HFF-Myc (cell line): ENCODE measurements at regions not wholly inside any gene's neighbourhood (a gene's known extent, or its start where the extent isn't known, plus 50 kb on each side); places are given as distances from the start of the nearest gene placed in this dataset.
"Not testable (repeated sequence)": the region's sequence is repeated elsewhere in the genome, so short reads cannot be mapped to it uniquely, and the experiment has no call there.

Experiments used
- DNase-seq: peaks from one replicate; pipeline ENCODE4 v3.0.0-alpha.2; 2011; ENCODE audit warnings: low read depth; ENCODE audit errors: extremely low read depth
- H3K4me3 ChIP-seq: replicated peaks from 2 replicates; pipeline ENCODE4 v1.5.1; 2011; ENCODE audit warnings: low read depth, mild to moderate bottlenecking, control low read depth, low read length
- CTCF ChIP-seq: IDR thresholded peaks from 2 replicates; pipeline ENCODE4 v1.5.1; 2012; ENCODE audit warnings: mild to moderate bottlenecking, low read depth, low read length, control low read depth; ENCODE audit errors: missing control alignments

- TF ChIP-seq CTCF: no peak
- DNase-seq: no peak
- no peak overlapping the region for H3K4me3 ChIP-seq
Observed at GRCh38 chr6:4338884-4339283, 203.5 kb upstream of the ECI2 start.

GRCh38 chr6:4336778-4337442, 201.5 kb upstream of the ECI2 start:
- H3K4me3 ChIP-seq: no peak overlapping the region
- DNase-seq: no peak
- TF ChIP-seq CTCF: no peak

GRCh38 chr6:4336084-4336483, 200.7 kb upstream of the ECI2 start:
- H3K4me3 ChIP-seq: no peak overlapping the region
- no peak for TF ChIP-seq CTCF
- no peak for DNase-seq

- not testable (repeated sequence) for DNase-seq, H3K4me3 ChIP-seq
Observed at GRCh38 chr6:4334158-4334740, 198.9 kb upstream of the ECI2 start.

- no peak for TF ChIP-seq CTCF
- DNase-seq: no peak
- H3K4me3 ChIP-seq: no peak overlapping the region
Observed at GRCh38 chr6:4327841-4328240, 192.5 kb upstream of the ECI2 start.

GRCh38 chr6:4324746-4325145, 189.4 kb upstream of the ECI2 start:
- no peak overlapping the region for H3K4me3 ChIP-seq
- TF ChIP-seq CTCF: no peak
- no peak for DNase-seq

- TF ChIP-seq CTCF: no peak
- DNase-seq: no peak
- no peak overlapping the region for H3K4me3 ChIP-seq
Observed at GRCh38 chr6:4323322-4323721, 187.9 kb upstream of the ECI2 start.
